GM18909 (cell line): ENCODE measurements at regions not wholly inside any gene's neighbourhood (a gene's known extent, or its start where the extent isn't known, plus 50 kb on each side); places are given as distances from the start of the nearest gene placed in this dataset.

Experiments
- ATAC-seq: cut with Tn5 transposase; IDR thresholded peaks from one replicate; pipeline ENCODE4 v1.9.1; 2021; ENCODE audit warnings: mild to moderate bottlenecking; ENCODE audit not compliant: unreplicated experiment, poor library complexity

- no peak for ATAC-seq
These were observed 136.2 kb downstream of the ZBTB18 start for GRCh38 chr1:244187310-244187709.

GRCh38 chr1:244191581-244191980 is 140.5 kb downstream of the ZBTB18 start:
- ATAC-seq, result no peak

- ATAC-seq, result no peak
These were observed 141.2 kb downstream of the ZBTB18 start for GRCh38 chr1:244192325-244192724.

- ATAC-seq, result no peak
These were observed 145.6 kb downstream of the ZBTB18 start for GRCh38 chr1:244196571-244197285.

- ATAC-seq, result no peak
These were observed 146.8 kb downstream of the ZBTB18 start for GRCh38 chr1:244197851-244198375.

- no peak for ATAC-seq
These were observed 148.8 kb downstream of the ZBTB18 start for GRCh38 chr1:244199902-244200301.

- no peak for ATAC-seq
These were observed 149.5 kb downstream of the ZBTB18 start for GRCh38 chr1:244200596-244200995.

GRCh38 chr1:244201750-244202149 is 150.7 kb downstream of the ZBTB18 start:
- ATAC-seq, result no peak

GRCh38 chr1:244204004-244204403 is 152.9 kb downstream of the ZBTB18 start:
- ATAC-seq, result no peak

GRCh38 chr1:244205171-244205570 is 154.1 kb downstream of the ZBTB18 start:
- no peak for ATAC-seq

GRCh38 chr1:244205906-244206305 is 154.8 kb downstream of the ZBTB18 start:
- no peak for ATAC-seq

GRCh38 chr1:244207042-244207934 is 156.2 kb downstream of the ZBTB18 start:
- no peak for ATAC-seq

GRCh38 chr1:244207935-244208244 is 156.8 kb downstream of the ZBTB18 start:
- ATAC-seq, result no peak

GRCh38 chr1:244209955-244210354 is 158.9 kb downstream of the ZBTB18 start:
- ATAC-seq, result no peak

- ATAC-seq, result no peak
These were observed 159.9 kb downstream of the ZBTB18 start for GRCh38 chr1:244210884-244211558.

- no peak for ATAC-seq
These were observed 160.5 kb downstream of the ZBTB18 start for GRCh38 chr1:244211559-244211944.

GRCh38 chr1:244212219-244212618 is 161.1 kb downstream of the ZBTB18 start:
- ATAC-seq, result no peak

- no peak for ATAC-seq
These were observed 161.9 kb downstream of the ZBTB18 start for GRCh38 chr1:244212797-244213475.

- ATAC-seq, result no peak
These were observed 163.2 kb downstream of the ZBTB18 start for GRCh38 chr1:244214009-244214967.
